ENCODE measurements at regions not wholly inside any gene's neighbourhood (a gene's known extent, or its start where the extent isn't known, plus 50 kb on each side); places are given as distances from the start of the nearest gene placed in this dataset.

- 91% methylated on average over 4 of the region's 4 CpGs for WGBS
- no peak overlapping the region for H3K9ac ChIP-seq (ENCODE audit: low read depth in 1 of 2, low read length in 2 of 2)
Measured at GRCh38 chr2:226607379-226607778, 192.2 kb downstream of the IRS1 start.

GRCh38 chr2:226605642-226606041 lies 194.0 kb downstream of the IRS1 start:
- no peak for DNase-seq (ENCODE audit: low spot score)
- Histone ChIP-seq H3K36me3 (ENCODE audit: control insufficient read depth in 4 of 4, insufficient read depth in 3 of 4, low read depth in 1 of 4, low read length in 3 of 4) (no peaks in the 10 kb centered on the region), H3K9me3 (ENCODE audit: control insufficient read depth in 4 of 4, low read length in 3 of 4) (no peaks in the 10 kb centered on the region), H3K27me3 (ENCODE audit: control insufficient read depth in 4 of 4, insufficient read depth in 4 of 4, low read length in 3 of 4) (no peaks in the 10 kb centered on the region), H3K27ac (ENCODE audit: low read depth in 1 of 2, low read length in 2 of 2) (no peak overlapping the region), H3K9ac (ENCODE audit: low read depth in 1 of 2, low read length in 2 of 2) (no peak overlapping the region), H3K4me1 (ENCODE audit: control insufficient read depth in 4 of 4, insufficient read depth in 4 of 4, low read length in 3 of 4) (no peaks in the 10 kb centered on the region), H3K4me3 (ENCODE audit: low read depth in 1 of 3, low read length in 3 of 3) (no peak overlapping the region)
- WGBS = 96% methylated on average over 2 of the region's 2 CpGs
- TF ChIP-seq REST (IDR thresholded peaks at IDR 0.05) (no peak), FOXA1 (IDR thresholded peaks at IDR 0.05) (no peak), HNF4A (conservative IDR thresholded peaks at IDR 0.05) (no peak), HNF4G (IDR thresholded peaks at IDR 0.05) (no peak), YY1 (IDR thresholded peaks at IDR 0.05) (no peak), CTCF (IDR thresholded peaks at IDR 0.05; ENCODE audit: low read depth, low read length, missing input control) (no peak), EGR1 (IDR thresholded peaks at IDR 0.05; ENCODE audit: low read depth in 2 of 2) (no peak), FOXA2 (IDR thresholded peaks at IDR 0.05) (no peak), JUND (IDR thresholded peaks at IDR 0.05) (no peak)

More at GRCh38 chr2:226607379-226607778, 192.2 kb downstream of the IRS1 start:
- DNase-seq (ENCODE audit: low spot score) = no peak
- H3K27ac ChIP-seq (ENCODE audit: low read depth in 1 of 2, low read length in 2 of 2) = no peak overlapping the region
- no peaks in the 10 kb centered on the region for H3K27me3 ChIP-seq (ENCODE audit: control insufficient read depth in 4 of 4, insufficient read depth in 4 of 4, low read length in 3 of 4)
- H3K4me3 ChIP-seq (ENCODE audit: low read depth in 1 of 3, low read length in 3 of 3) = no peak overlapping the region
- peaks cover 0 to 2% (median 0%) of the 10 kb centered on the region in 4 donors for H3K4me1 ChIP-seq (ENCODE audit: control insufficient read depth in 4 of 4, insufficient read depth in 4 of 4, low read length in 3 of 4)
- H3K36me3 ChIP-seq (ENCODE audit: control insufficient read depth in 4 of 4, insufficient read depth in 3 of 4, low read depth in 1 of 4, low read length in 3 of 4) = no peaks in the 10 kb centered on the region
- TF ChIP-seq FOXA2 (IDR thresholded peaks at IDR 0.05) = no peak
- TF ChIP-seq NR2F2 (IDR thresholded peaks at IDR 0.05) = no peak
- TF ChIP-seq RAD21 (IDR thresholded peaks at IDR 0.05) = no peak
- no peak for TF ChIP-seq ATF3 (IDR thresholded peaks at IDR 0.05)
- TF ChIP-seq MAX (IDR thresholded peaks at IDR 0.05) = no peak
- no peak for TF ChIP-seq TAF1 (conservative IDR thresholded peaks at IDR 0.05)
- no peak for TF ChIP-seq SP1 (IDR thresholded peaks at IDR 0.05)
- TF ChIP-seq ZBTB33 (IDR thresholded peaks at IDR 0.05) = no peak
- no peaks in the 10 kb centered on the region for H3K9me3 ChIP-seq (ENCODE audit: control insufficient read depth in 4 of 4, low read length in 3 of 4)

Data from liver (tissue), 8 donors.